HEK293T (cell line): ENCODE measurements at regions not wholly inside any gene's neighbourhood (a gene's known extent, or its start where the extent isn't known, plus 50 kb on each side); places are given as distances from the start of the nearest gene placed in this dataset.

ENCODE experiments used
- BHLHE40 ChIP-seq: fragments of 450-650 bp; IDR thresholded peaks from 2 replicates; pipeline ENCODE4 v1.6.1; 2016; ENCODE audit warnings: mild to moderate bottlenecking, moderate library complexity, borderline replicate concordance
- SP1 ChIP-seq: fragments of 450-650 bp; IDR thresholded peaks from 2 replicates; pipeline ENCODE4 v1.6.1; 2017

GRCh38 chr16:85560932-85561247 is 52.2 kb upstream of the GSE1 start:
- TF ChIP-seq BHLHE40 (no peak), SP1 (no peak)
